Ureter (tissue), 1 donor: ENCODE measurements at regions not wholly inside any gene's neighbourhood (a gene's known extent, or its start where the extent isn't known, plus 50 kb on each side); places are given as distances from the start of the nearest gene placed in this dataset.
"Not testable (repeated sequence)": the region's sequence is repeated elsewhere in the genome, so short reads cannot be mapped to it uniquely, and the experiment has no call there.

Experiments used
- DNase-seq: peaks from one replicate; pipeline ENCODE4 v3.0.0-alpha.2; 2020; ENCODE audit warnings: low spot score
- donor health status: DM: yes; HTN: yes; CAD: no.

DNA sequence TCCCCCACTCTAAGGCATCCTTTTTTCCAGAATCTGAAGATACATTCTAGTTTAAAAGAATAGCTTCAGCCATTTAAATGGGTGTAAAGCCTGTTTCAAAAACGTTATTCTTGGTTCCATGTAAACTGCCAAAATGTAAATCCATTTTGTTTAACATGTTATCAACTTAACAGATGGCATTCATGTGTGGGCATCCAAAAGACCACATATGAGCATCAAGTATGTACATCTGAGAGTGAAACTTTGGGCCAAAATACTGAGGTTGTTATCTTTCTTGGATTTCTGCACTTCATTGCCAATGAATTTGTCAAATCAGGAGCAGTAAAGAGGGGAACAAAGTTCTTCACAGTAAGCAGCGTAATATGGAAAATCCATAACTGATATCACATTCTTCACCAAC lies 395.4 kb downstream of the ZNF804A start:
- DNase-seq = no peak

DNA sequence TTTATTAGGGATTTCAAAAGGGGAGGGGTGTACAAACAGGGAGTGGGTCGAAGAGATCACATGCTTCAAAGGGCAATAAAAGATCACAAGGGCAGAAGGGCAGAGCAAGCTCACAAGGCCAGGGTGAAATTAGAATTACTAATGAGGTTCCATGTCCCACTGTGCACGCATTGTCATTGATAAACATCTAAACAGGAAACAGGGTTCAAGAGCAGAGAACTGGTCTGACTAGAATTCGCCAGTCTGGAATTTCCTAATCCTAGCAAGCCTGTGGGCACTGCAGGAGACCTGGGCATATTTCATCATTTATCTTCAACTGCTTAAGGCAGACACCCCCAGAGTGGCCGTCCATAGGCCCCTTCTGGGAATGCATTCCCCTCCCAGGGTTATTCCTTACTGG lies 408.2 kb downstream of the ZNF804A start:
- DNase-seq = no peak

DNA sequence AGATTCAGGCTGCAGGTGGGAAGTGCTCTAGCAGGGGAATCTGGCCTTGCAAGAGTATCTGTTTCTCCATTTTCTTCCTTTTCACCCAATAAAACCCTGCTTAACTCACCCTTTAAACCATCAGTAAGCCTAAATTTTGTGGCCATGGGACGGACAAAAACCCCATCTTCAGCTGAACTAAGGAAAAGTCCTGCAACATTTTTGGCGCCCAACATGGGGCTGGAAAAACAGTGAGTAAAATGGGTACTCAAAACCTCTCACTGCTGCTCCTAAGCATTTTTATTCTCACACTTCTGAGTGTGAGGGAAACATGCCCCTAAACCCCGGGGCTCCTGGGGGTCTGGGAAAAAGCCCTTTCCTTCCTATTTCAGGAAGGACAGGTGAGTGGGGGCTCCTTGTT lies 414.3 kb downstream of the ZNF804A start:
- DNase-seq = no peak

DNA sequence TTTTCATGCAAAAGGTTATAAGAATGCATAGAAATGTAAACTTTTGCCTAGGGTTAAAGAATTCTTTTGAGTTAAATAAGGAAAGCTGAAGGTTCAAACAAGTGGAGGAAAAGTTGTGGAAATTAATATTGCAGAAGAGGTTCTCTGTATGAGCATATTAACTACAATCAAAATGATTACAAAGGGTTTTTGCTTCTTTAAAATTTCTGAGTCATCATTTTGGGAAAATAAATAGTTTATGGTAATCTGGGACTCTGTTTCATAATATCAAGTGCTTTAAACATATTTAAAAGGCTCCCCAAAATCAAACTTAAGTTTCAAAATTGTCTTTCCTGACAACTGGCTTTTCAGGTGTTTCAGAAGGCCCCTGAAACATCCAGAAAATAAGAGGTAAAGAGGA lies 415.7 kb downstream of the ZNF804A start:
- DNase-seq = no peak

DNA sequence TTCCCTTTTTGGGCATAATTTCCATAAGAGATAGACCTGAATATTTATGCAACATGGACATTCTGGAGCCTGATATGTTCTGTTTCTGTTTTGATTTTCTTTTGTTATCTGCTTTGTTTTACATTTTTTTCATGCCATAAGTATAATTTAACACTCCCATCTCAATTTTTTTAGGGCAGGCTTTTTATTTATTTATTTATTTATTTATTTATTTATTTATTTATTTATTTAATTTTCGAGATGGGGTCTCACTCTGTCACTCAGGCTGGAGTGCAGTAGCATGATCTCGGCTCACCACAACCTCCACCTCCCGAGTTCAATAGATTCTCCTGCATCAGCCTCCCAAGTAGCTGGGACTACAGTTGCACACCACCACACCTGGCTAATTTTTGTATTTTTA lies 427.6 kb downstream of the ZNF804A start:
- DNase-seq = not testable (repeated sequence)

DNA sequence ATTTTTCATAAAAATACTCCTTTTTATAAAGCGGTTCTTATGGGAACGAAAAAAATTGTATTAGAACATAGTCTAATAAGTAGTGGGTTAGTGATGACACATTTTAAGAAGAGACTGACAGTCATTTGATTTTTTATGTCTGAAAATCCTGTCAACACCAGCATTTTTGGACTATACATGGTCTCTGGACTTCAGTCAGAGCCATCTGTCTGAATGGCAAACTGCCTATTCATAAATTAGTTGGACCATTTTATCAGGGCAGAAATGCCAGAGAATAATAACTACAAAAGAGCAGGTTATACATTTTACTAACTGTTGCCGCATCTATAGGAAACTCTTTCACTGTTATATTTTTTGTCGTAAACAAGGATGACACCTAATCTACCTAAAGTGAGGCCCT lies 437.6 kb downstream of the ZNF804A start:
- DNase-seq = no peak

DNA sequence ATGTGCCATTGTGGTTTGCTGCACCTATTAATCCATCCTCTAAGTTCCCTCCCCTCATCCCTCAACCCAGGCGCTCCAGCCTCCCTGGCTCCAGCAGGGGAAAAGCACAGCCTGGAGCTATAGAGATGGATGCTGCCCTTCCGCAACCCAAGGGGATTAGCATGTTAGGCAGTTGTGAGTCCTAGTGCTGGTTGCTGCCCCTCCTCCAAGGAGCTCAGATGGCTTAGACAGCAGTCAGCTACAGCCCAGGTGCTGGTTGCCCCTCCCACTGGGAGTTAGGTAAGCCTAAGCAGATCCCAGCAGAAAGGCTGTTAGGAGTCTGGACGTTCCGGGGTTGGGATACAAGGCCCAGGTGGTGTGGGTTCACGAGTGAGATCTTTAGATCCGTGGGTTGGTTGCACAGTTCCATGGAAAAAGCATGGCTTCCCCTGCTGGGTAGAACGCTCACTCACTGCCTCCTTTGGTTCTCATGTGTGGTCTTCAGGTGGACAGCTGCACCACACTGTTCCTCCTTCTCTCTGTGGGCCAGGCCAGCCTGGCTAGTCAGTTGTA lies 446.1 kb downstream of the ZNF804A start:
- no peak for DNase-seq

DNA sequence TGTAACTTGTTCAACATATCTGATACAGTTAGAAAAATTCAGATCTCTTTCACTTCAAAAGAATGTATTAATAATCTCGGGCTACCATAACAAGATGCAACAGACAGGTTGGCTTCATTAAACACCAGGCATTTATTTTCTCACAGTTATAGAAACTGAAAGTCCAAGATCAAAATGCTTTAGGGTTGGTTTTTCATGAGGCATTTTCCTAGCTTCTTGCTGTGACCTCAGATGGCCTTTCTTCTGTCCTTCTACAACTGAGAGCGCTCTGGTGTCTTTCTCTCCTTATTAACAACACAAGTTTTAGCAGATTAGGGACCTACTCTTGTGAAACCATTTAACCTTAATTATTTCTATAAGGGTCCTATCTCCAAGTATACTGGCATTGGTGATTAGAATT lies 452.5 kb downstream of the ZNF804A start:
- DNase-seq = no peak

DNA sequence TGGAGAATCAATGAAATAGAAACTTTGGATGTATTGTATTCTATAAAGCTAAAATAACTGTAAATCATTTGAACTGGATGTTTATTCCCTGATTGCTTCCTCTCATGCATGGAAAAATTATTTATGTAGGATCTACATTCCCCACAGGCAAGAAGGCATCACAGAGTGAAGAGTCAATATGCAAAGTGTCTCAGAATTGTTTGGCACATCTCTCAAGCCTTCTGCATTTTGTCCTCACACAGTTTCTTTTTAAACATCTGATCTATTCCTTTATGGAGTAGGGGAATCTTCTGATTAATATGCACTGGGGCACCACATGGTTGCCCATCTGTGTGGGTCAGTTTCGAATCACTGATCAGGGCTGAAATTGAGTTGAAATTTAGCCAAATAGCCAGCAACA lies 465.4 kb downstream of the ZNF804A start:
- DNase-seq = no peak

DNA sequence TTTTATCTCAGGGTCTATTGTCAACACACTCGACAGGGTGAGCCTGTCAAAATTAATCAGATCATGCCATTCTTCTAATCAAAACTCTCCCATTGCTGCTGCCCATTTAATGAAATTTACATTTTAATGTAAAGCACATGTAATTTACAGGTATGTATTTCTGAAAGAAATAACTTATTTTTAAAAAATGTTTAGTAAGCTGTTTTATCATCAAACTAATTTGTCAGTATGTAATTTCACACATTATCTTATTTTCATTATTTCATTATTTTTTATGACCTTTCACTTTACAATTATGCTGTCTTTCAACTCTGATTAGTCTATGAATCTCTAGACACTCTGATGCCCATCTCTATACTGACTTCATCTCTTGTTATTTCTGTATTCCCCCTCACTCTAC lies 467.8 kb downstream of the ZNF804A start:
- no peak for DNase-seq

DNA sequence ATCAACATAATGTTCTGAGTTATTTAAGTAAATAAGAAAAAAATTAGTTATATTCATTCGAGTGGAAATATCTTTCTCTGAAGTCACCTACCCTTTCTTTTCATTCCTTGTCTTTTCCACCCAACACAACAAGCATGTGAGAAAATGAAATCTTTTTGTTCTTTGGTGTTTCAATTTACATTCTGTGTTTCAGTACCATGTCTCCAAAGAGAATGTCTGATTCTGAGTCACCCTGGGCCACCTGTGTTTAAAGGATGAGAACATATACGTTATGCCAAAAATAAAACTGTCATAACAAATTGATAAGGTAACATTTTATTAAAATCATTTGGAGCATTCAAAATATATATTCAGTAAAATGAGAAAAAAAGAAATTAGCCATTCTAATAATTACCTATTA lies 470.8 kb downstream of the ZNF804A start:
- DNase-seq = no peak

DNA sequence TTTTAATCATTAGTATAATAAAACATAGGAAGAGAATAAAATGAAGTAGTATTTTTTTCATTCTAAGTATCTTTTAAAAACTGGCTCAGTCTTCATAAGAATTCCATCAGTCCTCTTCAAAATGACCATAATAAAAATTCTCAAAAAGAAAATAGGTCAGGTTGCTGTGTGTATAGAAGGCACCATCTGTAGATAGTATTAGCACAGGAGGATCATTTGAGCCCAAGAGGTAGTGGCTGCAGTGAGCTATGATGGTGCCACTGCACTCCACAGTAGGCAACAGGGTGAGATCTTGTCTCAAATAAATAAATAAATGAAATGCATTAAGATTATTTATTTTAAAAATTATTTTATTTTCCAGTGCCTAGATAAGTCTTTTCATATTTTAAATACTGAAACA lies 475.8 kb downstream of the ZNF804A start:
- no peak for DNase-seq

DNA sequence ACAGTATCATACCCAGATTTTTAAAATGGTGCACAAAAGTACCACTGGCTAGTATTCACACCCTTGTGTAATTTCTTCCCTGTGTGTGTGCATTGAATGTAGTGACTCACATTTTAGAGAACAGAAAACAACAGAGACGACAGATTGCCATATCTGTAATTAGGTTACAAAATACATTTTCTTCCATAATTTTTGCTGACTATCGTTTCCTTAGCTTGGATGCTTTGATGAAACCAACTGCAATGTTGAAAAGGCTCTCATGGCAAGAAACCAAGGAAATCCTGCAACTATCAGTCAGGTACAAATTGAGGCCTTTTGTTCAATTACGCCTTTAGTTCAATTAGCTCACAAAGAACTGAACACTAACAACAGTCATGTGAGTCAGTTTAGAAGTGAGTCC lies 484.4 kb downstream of the ZNF804A start:
- no peak for DNase-seq

DNA sequence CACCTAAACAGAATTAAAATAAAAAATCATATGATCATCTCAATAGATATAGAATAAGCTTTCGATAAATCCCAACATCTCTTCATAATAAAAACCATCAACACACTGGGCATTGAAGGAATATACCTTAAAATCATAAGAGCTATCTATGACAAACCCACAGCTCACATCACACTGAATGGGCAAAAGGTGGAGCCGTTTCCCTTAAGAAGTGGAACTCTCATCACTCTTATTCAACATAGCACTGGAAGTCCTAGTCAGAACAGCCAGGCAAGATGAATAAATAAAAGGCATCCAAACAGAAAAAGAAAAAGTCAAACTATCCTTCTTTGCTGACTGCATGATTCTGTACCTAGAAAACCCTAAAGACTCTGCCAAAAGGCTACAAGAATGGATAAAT lies 510.3 kb downstream of the ZNF804A start:
- DNase-seq = no peak

DNA sequence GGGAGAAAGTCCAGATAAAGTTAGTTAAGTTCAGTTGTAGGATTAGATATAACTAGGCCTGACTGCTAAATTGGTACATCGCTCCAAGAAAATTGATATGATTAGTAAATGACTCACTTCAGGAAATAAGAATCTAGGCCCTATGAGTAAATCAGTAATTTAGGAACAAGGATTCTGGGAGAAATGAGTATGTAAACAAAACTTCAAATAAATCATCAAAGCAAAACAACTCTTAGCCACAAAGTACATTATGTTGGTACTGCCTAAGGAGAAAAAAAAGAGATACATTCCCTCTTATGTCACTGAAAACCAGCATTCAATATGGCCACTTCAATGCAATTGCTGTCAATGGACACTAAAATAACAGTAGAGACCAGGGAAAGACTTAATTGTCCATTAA lies 529.1 kb downstream of the ZNF804A start:
- DNase-seq = no peak

DNA sequence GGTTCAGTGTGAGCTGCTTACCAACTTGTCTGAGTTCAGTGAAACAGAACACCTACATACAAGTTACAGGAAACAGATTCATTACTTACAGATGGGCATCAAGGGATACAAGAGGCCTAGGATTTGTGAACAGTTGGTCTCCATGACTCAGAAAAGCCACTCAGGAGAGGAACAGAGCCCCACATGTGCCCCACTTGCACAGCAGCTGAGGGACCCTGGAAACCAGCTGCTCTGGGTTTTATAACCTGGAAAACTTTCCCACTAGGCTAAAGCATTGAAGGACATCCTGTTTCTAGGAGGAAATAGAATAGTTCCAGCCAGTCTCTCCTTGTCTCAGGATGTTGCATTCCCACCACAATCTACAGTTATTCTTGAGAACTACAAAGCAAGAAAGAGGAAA lies 530.0 kb downstream of the ZNF804A start:
- no peak for DNase-seq

DNA sequence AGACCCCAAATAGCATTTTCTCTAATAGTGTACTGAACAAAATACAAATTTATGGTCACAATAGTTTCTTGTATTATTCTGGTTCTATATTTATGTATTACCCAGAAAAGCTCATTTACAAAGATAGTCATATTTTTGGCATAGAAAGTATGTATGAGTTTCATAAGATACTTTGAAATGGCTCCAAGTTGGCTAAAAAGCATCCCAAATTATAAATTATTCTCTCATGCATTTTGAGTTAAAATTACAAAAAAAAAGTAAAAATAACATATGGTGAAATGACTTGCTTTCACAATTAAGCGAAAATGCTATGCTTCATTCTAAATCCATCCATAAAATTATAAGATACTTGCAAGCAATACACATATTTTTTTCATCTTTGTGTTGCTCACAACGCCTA lies 530.7 kb downstream of the ZNF804A start:
- no peak for DNase-seq

DNA sequence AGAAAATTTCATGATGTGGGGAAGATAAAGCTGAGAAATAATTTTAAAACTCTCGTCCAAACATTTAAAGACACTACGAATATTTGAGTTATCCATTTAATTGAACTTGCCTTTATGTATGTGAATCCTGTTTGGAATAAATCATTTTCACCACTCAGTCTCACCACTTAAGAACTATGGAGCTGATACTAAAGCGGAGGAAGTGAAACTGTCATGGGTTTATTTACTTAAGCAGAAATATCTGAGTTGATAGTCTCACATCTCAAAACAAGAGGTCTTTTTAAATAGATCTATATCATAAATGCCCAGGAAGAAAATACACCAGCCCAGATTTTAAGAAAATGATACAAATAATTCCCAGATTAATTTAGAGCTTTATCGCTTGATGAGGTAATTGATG lies 532.4 kb downstream of the ZNF804A start:
- no peak for DNase-seq

DNA sequence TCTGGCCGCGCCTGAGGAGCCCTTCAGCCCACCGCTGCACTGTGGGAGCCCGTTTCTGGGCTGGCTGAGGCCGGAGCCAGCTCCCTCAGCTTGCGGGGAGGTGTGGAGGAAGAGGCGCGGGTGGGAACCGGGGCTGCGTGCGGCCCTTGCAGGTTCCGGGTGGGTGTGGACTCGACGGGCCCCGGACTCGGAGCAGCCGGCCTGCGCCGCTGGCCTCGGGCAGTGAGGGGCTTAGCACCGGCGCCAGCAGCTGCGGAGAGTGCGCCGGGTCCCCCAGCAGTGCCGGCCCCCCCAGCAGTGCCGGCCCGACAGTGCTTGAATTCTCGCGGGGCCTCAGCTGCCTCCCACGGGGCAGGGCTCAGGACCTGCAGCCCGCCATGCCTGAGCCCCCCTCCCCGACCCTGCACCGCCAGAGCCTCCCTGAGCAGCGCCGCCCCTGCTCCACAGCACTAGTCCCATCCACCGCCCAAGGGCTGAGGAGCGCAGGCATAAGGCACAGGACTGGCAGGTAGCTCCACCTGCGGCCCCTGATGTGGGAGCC lies 534.2 kb downstream of the ZNF804A start:
- DNase-seq = no peak

DNA sequence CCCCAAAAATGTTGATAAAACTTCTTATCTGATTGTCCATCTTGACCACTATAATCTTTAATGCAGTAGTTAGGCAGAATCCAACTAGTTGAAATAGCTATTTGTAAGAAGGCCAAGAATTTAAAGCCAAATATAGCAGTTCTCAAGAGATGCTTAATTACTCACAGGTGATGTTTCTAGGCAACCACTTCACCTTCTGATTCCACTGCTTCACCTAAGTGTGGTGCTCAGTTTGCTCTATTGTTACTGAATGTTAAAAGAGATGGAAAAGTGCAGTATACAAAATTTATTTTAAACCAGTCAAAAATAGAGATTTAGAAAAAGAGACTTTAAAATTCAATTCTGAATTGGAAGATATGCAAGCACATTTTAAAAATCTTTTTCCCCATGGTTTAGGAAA lies 539.4 kb downstream of the ZNF804A start:
- no peak for DNase-seq

DNA sequence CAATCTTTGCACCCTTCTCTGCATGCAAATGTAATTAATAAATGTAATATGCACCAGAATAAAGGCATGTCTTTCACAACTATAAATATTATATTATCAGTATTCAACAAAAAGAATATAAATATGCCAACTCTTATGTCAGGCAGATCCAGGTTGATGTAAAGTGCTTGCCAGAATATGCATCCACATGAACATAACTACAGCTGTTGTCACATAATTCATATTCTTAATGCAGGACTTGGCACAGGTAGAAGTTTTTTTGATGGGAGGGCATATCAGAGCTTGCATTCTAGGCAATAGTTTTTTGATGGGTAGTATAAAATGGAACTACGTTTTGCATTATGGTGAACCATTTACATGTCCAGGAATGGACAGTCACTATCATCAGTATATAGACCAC lies 544.3 kb downstream of the ZNF804A start:
- DNase-seq = no peak

DNA sequence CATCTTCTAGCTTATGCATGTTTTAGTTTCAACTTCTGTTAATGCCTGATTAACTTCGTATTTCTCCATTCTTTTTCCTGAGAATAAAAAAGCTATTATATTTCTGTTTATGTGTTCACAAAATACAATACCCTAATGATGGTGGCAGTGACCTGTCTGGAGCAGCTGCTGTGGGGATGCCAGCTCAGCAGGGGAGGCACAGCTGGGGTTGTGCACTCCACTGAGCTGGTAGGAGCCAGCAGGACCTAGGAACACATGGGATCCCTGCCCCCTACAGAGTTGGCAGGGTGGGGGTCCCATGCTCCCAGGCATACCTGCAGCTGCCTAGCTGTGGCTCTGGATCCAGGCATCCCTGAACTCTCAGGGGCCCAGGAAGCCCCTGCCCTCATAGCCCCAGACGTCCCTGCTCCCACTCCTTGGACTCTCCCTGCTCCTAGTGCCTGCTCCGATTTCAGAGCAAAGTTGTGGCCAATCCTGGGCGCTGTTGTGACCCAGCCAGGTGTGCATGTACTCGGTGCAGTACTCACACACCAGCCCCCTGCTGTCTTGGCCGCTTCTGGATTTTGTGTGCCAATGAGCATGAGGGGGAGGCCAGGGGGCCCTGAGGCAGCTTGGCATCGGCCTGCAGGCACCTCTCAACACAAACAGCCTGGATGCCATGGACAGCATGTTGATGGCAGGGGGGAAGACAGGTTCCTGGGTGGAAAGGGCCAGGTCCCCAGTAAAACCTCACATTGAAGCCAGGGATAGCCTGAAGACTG lies 546.0 kb downstream of the ZNF804A start:
- no peak for DNase-seq

DNA sequence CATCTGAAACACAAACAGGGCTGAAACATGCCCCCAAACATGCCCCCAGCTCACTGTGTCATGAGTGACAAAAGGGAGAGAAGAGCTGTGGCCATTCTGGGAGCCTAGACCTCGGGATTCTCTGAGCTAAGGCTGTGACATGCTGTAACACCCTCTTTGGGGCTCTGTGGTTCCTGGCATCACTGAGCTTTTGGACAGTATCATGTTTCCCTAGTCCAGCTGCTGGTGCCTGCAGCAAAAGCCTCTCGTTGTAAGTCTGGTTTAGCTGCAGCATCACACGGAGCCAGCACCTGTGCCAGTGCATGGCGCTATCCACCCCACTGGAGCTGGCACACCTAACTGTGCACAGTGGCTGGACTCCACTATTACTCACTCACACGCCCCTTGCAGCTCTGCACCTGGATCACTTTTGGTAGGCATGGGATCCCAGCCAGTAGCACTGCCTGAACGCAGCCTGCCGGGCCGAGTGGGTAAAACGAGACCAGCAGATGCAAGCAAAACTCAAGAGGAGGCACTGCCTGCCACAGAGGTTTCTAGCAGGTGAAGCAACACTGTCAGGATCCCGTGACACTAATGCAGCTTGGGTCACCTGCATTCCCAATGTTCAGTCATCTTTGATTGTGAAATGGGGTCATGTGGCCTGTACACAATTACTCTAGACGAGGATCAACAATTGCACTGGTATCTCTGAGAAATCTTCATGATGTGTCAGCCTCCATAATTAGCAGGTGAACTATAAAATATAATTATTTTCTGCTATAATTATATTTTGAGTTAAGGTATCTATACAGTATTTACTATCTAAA lies 547.2 kb downstream of the ZNF804A start:
- DNase-seq = no peak
